ENCODE measurements at regions not wholly inside any gene's neighbourhood (a gene's known extent, or its start where the extent isn't known, plus 50 kb on each side); places are given as distances from the start of the nearest gene placed in this dataset.

GRCh38 chr16:74100395-74101326 lies 196.0 kb upstream of the PSMD7 start:
- DNase-seq (ENCODE audit: low read depth in 4 of 4, low spot score in 2 of 4), result no peak

GRCh38 chr16:74099530-74099929 lies 197.1 kb upstream of the PSMD7 start:
- DNase-seq (ENCODE audit: low read depth in 4 of 4, low spot score in 2 of 4), result no peak

- no peak for DNase-seq (ENCODE audit: low read depth in 4 of 4, low spot score in 2 of 4)
Observed at GRCh38 chr16:74094962-74095361, 201.7 kb upstream of the PSMD7 start.

GRCh38 chr16:74094514-74094913 lies 202.1 kb upstream of the PSMD7 start:
- DNase-seq (ENCODE audit: low read depth in 4 of 4, low spot score in 2 of 4), result no peak

DNA sequence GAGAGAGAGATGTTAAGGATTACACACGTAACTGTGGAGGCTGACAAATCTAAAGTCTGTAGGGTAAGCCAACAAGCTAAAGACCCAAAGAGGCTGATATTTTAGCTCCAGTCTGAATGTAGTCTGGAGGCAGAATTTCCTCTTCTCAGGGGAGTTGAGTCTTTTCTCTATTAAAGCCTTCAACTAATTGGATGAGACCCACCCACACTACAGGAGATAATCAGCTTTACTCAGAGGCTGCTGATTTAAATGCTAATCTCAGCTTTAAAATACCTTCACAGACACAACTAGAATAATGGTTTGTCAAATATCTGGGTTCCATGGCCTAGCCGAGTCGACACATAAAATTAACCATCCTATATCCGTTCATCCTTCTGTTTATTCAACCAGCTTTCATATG lies 204.3 kb upstream of the PSMD7 start:
- no peak for DNase-seq (ENCODE audit: low read depth in 4 of 4, low spot score in 2 of 4)

DNA sequence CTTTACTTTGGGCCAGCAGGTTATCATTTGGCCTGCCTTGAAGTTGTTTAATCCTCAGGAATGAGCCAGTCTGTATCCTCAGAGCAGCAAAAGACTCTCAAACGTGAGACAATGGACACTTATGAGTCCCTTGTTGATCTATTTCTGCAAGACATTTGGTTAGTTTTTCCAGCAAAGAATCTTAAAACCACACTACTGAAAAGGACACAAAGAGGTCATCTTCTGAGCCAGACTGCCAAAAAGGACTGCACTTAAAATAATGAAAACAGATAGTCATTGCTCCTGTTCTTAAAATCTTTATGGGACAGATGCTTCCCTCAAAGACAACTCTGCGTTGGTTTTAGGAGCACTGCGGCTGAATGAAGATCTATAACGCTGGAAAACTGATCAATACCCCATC lies 205.7 kb upstream of the PSMD7 start:
- DNase-seq (ENCODE audit: low read depth in 4 of 4, low spot score in 2 of 4), result no peak

DNA sequence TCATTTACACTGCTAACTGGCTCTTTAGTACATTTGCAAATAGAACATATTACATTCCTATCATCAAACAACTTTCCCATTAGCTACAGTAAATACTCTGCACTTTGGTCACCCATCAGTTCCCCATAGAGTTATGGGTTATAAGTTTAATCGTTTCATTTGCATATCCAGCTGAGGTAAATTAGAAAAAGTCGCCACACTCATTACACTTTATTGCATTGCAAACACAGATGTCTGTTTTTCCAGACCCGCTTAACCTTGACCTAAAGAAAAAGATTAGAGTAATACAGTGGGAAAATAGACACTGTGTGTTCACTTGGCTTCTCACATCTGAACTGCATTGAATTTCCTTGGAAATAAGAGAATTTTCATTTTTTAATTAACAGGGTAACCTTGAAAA lies 213.1 kb upstream of the PSMD7 start:
- no peak for DNase-seq (ENCODE audit: low read depth in 4 of 4, low spot score in 2 of 4)

DNA sequence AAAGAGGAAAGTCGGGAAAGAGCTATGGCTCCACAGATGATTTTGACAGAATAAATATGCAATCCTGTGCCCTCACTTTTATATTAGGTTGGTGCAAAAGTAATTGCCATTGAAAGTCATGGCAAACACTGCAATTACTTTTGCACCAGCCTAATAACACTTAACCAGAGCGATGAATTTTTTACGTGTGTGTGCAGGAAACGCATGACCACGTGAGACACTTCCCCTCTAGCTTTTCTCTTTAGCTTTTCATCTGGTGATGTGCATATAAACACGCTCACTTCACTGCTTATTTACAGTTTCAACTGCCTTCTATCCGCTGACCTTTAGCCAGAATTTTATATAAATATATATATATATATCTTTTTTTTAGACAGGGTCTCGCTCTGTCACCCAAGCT lies 216.3 kb upstream of the PSMD7 start:
- no peak for DNase-seq (ENCODE audit: low read depth in 4 of 4, low spot score in 2 of 4)

GRCh38 chr16:74079232-74079586 lies 217.4 kb upstream of the PSMD7 start:
- DNase-seq (ENCODE audit: low read depth in 4 of 4, low spot score in 2 of 4), result no peak

GRCh38 chr16:74078511-74079231 lies 217.9 kb upstream of the PSMD7 start:
- DNase-seq (ENCODE audit: low read depth in 4 of 4, low spot score in 2 of 4), result no peak

DNA sequence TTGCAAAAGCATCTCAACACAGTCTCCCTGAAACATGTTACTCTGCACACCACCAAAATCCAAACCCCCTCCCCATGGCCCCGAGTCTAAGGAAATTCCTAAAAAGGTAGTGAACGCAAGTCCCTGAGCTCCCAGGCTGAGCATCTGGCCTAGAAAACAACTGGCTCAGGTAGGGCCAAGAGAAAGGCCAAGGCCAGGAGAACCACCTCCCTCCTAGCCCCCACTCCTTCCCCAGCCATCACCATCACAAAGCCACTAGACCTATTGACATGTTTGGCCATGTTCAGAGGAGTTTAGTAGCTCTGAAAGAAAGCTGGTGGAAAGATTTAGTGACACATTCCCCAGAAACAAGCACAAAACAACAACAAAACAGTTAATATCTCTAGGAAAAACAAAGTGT lies 220.0 kb upstream of the PSMD7 start:
- no peak for DNase-seq (ENCODE audit: low read depth in 4 of 4, low spot score in 2 of 4)

- DNase-seq (ENCODE audit: low read depth in 4 of 4, low spot score in 2 of 4), result no peak
Observed at GRCh38 chr16:74075393-74075792, 221.2 kb upstream of the PSMD7 start.

DNA sequence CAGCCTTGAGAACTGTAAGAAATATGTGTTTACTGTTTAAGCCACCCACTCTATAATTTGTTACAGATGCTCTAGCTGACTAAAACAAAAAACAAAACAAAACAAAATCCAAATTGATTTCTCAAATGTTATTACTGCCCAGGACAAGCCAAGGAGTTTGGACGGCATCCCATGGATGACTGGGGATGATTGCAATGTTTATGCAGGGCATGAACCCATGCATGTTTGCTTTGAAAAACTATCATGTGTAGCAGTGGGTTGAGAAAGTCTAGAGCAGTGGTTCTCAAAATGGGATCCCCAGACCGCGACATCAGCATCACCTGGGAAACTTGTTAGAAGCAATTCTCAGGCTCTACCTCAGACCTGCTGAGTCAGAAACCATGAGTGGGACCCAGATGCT lies 223.2 kb upstream of the PSMD7 start:
- DNase-seq (ENCODE audit: low read depth in 4 of 4, low spot score in 2 of 4), result no peak

DNA sequence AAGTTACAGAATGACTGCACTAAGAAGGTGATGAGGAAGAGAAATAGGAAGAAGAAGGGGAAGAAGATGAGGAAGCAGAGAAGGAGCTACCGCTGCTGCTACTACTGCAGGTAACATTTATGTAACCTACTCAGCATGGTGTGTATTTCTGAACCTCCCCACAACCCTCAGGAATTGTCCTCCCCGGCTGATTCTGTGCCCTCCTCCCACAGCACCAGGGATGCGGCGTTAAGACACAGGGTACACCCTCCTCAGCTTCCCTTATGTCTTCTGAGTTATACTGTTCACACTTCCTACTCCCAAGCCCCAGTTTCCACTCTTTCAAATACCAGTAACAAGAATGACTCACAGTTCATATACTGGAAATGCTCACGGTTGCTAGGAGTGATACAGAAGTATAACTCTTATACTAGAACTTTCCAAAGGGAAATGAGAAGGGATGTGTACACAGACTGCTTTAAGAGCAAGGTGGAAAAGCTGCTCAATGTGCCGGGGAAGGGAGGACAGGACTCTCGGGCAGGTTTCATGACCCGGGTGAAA lies 224.5 kb upstream of the PSMD7 start:
- DNase-seq (ENCODE audit: low read depth in 4 of 4, low spot score in 2 of 4), result no peak

GRCh38 chr16:74070237-74070636 lies 226.4 kb upstream of the PSMD7 start:
- DNase-seq (ENCODE audit: low read depth in 4 of 4, low spot score in 2 of 4), result no peak

GRCh38 chr16:74064120-74064735 lies 232.4 kb upstream of the PSMD7 start:
- DNase-seq (ENCODE audit: low read depth in 4 of 4, low spot score in 2 of 4), result no peak

DNA sequence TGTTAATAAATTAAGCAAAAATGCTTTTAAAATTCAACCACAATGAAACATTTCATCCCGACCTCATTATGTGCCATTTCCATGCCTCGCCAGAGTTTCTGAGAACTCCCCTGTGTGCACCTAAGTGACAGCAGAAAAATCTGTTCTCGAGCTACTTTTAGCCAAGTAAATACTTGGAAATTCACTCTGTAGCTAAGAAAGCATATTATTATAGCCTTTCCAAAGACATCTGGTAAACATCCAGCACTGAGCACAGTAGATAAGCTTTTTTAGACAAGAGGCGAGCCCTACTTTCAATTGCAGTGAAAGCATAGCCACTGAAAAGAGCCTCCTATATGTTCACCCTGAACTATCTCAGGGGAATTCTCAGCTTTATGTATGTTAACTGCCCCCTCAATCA lies 242.8 kb upstream of the PSMD7 start:
- no peak for DNase-seq (ENCODE audit: low read depth in 4 of 4, low spot score in 2 of 4)

DNA sequence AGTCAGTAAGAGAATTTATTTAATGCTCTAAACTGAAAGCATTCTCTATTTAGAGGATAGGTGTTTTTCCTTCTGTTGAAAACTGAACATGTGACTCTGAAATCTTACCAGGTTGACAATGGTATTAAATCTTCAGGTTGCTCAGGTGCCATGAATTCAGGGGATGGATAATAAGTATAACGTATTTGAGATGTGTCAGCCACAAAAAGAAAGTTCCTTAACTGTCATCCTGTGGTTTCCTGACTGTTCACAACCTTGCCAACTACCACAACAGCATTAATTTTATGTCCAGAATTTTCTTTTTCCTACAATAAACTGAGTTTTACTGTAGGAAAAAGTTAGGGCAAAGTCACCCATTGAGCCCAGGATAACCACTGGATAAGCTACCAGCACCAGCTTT lies 243.3 kb upstream of the PSMD7 start:
- no peak for DNase-seq (ENCODE audit: low read depth in 4 of 4, low spot score in 2 of 4)

DNA sequence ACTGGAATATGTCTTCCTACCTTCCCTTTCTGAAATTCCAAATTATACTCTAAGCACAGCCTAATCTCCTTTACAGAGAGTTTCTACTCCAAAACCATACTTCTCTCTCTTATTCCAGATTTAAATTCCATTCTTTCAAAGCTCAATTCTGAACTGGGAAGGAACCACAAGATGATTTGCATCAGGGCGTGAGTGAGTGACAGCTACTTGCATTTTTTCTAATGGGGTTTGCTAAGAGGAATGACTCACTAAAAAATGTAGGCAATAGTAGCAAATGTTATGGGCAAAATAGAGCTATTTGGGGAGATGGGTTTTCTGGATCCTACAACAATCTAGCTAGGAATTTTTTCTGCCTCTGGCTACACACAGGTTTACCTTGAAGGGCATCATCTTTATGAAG lies 244.6 kb upstream of the PSMD7 start:
- no peak for DNase-seq (ENCODE audit: low read depth in 4 of 4, low spot score in 2 of 4)

DNA sequence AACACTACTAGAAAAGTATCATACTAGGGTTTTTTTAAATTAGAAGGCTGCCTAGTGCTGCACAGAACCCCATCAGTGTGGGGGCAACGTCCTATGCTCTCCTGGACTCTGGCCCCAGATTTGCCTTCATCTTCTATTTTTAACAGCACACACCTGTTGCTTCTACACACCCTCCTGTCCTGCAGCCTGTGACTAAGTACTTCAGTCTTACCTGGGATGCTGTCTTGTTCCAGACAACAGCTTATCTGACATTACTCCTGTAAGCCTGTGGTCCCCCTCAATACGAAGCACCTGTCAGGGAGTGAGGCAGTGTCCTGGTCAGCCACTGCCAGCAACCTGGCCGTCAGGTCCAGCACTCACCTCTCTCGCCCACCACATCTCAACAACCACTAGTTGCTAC lies 247.6 kb upstream of the PSMD7 start:
- DNase-seq (ENCODE audit: low read depth in 4 of 4, low spot score in 2 of 4), result no peak

DNA sequence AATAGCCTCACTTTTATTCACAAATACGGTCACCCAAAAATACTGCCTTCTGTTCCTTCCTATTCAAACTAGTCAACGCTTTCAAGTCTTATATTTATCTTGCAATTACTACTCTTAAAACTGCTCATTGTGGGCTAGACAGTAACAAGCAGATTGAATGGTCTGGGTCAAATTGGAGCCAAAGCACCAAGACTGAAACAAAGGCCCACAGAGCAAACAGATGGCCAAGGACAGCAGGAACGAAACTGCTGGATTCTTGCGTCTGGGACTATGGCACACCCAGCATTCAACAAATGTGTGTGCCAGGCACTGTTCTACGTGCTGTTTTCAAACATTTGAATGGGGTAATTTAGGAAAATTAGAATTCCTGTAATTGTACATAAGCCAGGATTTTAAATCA lies 250.1 kb upstream of the PSMD7 start:
- no peak for DNase-seq (ENCODE audit: low read depth in 4 of 4, low spot score in 2 of 4)
